GM12875 (cell line): ENCODE measurements at regions not wholly inside any gene's neighbourhood (a gene's known extent, or its start where the extent isn't known, plus 50 kb on each side); places are given as distances from the start of the nearest gene placed in this dataset.

Source experiments
- H3K4me3 ChIP-seq: one replicate; pipeline ENCODE4 v1.5.1; 2011; ENCODE audit warnings: low read depth, low read length, control low read depth
- CTCF ChIP-seq: IDR thresholded peaks from 2 replicates; pipeline ENCODE4 v1.5.1; 2011; ENCODE audit warnings: low read depth, mild to moderate bottlenecking, control low read depth, inconsistent platforms, low read length, moderate library complexity, borderline replicate concordance; ENCODE audit not compliant: insufficient read depth

GRCh38 chr3:67858492-67858891 is 204.1 kb upstream of the SUCLG2 start:
- TF ChIP-seq CTCF = no peak
- no peak overlapping the region for H3K4me3 ChIP-seq

- no peak overlapping the region for H3K4me3 ChIP-seq
- no peak for TF ChIP-seq CTCF
These were observed 202.3 kb upstream of the SUCLG2 start for GRCh38 chr3:67856718-67857117.

- no peak for TF ChIP-seq CTCF
- no peak overlapping the region for H3K4me3 ChIP-seq
These were observed 200.3 kb upstream of the SUCLG2 start for GRCh38 chr3:67854663-67855062.

GRCh38 chr3:67853520-67853919 is 199.1 kb upstream of the SUCLG2 start:
- no peak for TF ChIP-seq CTCF
- no peak overlapping the region for H3K4me3 ChIP-seq

- TF ChIP-seq CTCF = no peak
These were observed 193.9 kb upstream of the SUCLG2 start for GRCh38 chr3:67848299-67848698.

GRCh38 chr3:67846166-67846565 is 191.8 kb upstream of the SUCLG2 start:
- no peak for TF ChIP-seq CTCF
- no peak overlapping the region for H3K4me3 ChIP-seq

More at GRCh38 chr3:67848299-67848698, 193.9 kb upstream of the SUCLG2 start:
- no peak overlapping the region for H3K4me3 ChIP-seq

- no peak overlapping the region for H3K4me3 ChIP-seq
- TF ChIP-seq CTCF = no peak
These were observed 178.4 kb upstream of the SUCLG2 start for GRCh38 chr3:67832817-67833216.
